NCI-H526 treated with DMSO at 0.1 percent for 48 hours (cell line): ENCODE measurements at regions not wholly inside any gene's neighbourhood (a gene's known extent, or its start where the extent isn't known, plus 50 kb on each side); places are given as distances from the start of the nearest gene placed in this dataset.

ENCODE experiments used
- DNase-seq: peaks from one replicate; lab custom pipeline; 2025; lab: John Stamatoyannopoulos, UW

DNA sequence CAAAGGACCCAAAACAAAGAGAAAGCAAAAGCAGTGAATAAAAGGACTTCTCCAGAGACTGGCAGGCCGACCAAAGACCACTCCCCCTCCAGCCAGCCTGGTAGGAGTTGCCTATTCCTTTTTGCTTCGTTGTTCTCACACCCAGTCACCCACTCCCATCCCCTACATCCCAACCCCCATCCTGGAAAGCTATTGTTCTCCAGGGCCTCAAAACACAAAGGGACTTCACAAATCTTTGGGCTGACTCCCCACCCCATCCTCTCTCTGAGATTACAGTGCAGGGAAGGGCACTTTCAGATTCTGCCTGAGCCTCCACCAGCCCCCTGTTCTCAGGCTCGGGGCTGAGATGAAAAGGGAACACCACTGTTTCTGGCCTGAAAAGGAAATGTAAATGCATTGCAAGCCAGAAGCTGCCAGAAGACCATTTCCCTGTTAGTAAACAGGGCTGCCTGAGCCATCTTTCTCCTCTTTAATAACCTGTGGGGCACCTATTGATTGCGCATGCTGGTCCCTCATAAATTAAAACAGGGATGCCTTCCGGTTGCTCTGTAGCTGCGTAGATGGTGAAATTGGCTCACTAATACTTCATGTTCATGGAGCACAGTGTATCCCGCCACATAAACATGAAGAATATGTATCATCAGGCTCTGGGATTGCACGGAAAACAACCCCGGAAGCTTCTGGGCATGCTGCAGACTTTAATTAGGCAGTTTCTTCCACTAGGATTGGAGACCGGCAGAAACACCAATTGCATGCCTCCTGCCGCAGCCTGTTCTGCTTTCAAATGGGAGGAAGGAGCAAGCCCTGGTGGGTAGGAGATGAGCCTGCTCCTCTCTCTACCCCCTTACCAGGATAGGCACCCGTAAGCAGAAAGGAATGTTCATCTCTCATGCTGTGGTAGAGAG is 130.3 kb upstream of the FUT8 start:
- no peak for DNase-seq

- no peak for DNase-seq
Observed at GRCh38 chr14:65282896-65283253, 129.7 kb upstream of the FUT8 start.

DNA sequence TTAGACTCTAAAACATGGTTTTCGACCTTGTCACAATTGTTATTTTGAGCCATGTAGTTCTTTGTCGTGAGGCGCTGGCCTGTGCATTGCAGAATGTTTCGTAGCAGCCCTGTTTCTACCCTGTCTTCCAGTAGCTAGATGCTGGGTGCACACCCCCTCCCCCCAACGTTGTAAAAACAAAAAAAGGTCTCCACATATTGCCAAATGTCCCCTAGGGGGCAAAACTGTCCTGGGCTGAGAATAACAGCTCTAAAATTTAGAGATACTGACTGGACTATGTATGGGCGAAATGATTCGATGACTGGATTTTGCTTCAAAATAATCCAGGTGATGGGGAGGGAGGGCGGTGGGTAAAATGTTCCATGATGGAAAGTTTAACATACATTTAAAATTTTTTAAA is 126.1 kb upstream of the FUT8 start:
- peak; percentile 1 for DNase-seq

- no peak for DNase-seq
Observed at GRCh38 chr14:65287264-65288131, 125.0 kb upstream of the FUT8 start.

- no peak for DNase-seq
Observed at GRCh38 chr14:65290830-65291229, 121.7 kb upstream of the FUT8 start.

GRCh38 chr14:65291531-65291930 is 121.0 kb upstream of the FUT8 start:
- DNase-seq: no peak

DNA sequence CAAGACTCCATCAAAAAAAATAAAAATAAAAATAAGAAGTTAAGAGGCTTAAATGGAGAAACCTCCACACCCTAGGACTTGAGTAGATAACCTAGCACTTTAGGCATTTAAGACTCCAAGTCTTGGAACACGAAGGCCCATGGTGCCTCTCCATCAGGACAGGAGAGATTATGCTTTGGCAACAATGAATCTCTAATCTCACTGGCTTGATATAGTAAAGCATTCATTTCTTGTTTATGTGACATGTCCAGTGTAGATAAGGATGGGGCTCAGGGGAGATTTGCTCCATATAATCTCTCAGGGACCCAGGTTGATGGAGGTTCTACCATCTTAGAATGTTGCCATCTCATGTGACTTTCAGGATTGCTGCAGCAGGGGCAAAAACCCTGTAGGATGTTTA is 117.7 kb upstream of the FUT8 start:
- no peak for DNase-seq

DNA sequence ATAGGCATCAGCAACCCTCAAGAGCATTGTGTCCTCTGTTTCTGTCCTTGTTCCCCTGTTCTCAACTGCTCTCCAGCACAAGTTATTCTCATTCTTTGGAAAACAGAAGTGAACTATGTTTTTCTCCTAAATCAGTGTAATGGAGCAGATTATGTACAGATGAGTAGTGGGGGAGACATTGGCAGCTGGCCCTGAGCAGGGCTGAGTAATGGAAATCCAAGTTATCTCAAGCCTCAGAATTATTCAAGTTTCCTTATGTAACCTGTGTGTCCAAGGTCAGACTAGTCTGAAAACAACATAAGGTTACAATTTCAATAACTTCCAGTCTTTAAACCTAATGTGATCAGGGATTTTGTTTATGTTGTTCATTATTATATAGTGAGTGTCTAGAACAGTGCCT is 116.1 kb upstream of the FUT8 start:
- no peak for DNase-seq

DNA sequence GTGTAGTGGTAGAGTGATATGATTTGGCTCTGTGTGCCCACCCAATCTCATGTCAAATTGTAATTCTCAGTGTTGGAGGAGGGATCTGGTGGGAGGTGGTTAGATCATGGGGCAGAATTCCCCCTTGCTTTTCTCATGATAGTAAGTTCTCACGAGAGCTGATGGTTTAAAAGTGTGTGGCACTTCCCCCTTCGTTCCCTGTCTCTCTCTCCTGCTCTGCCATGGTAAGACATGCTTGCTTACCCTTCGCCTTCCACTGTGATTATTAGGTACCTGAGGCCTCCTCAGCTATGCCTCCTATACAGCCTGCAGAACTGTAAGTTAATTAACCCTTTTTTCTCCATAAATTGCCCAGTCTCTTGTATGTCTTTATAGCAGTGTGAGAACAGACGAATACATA is 115.7 kb upstream of the FUT8 start:
- no peak for DNase-seq

DNA sequence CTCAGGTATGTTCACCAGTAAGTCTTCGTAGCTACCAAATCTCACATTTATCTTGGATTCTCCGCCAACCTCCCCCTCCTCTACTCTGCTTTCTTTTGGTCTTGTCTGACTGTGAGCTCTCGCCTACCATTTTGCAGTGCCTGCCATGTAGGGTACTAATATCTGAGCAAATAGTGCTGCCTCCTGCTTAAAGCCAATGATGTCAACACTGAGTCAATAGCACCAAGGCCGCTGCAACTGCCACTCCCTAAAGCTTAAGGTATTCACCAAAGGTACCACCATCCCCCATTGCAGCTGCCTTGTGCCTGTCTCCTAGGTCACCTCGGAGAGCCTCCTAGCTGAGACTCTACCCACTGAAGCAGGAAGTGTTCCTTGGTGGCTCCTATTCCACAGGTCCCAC is 114.8 kb upstream of the FUT8 start:
- no peak for DNase-seq

- no peak for DNase-seq
Observed at GRCh38 chr14:65299826-65300225, 112.7 kb upstream of the FUT8 start.

GRCh38 chr14:65301862-65302539 is 110.5 kb upstream of the FUT8 start:
- DNase-seq: peak; percentile 69

DNA sequence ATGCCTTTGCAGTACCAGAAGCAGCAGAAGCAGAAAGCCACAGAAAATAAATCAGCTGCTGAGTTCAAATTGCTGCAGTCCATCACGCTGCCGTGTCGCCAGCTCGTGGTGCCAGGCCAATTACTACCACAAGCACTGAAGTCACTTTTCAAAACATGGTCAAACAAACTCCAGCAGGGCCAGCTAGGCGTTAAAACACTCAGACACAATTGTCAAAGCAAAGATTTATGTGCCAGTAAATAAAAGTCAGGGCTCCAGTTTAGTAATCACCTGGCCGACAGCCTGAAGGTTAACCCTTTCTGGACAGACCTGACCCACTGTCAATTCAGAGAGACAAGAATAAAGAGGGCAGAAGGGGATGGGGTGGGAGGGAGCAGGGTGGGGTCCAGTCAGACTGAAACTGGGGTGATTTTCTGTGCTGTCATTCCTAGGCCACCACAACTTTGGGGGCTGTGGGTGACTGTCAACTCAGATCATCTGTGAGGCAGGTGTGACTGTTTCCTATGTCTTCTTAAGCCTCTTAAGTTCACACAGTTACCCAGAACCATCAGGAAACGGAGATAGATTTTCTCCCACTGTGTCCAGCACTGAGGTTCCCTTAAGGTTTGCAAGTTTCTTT is 109.8 kb upstream of the FUT8 start:
- DNase-seq: peak; percentile 65

GRCh38 chr14:65303190-65303898 is 109.2 kb upstream of the FUT8 start:
- peak; percentile 31 for DNase-seq

- DNase-seq: peak; percentile 27
Observed at GRCh38 chr14:65303899-65304222, 108.7 kb upstream of the FUT8 start.

- no peak for DNase-seq
Observed at GRCh38 chr14:65304239-65304638, 108.3 kb upstream of the FUT8 start.

DNA sequence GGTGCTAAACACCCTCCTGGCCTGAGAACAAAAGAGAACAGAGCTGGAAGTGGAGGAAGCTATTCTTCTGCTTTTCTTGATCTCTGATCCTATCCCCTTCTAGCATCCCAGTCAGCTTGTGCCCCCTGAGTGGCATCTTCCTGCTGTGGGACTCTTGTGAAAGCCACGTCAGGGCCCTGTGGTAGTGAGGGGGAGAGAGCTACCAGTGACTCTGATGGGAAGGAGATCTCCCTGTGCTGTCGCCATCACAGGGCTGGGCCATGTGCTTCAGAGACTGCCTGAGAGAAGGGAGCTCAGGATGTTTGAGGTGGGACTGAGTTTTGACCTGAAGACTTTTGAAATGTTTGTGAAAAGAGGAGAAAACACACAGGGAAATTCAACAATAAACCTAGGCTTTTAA is 107.6 kb upstream of the FUT8 start:
- peak; percentile 1 for DNase-seq

GRCh38 chr14:65308536-65308935 is 104.0 kb upstream of the FUT8 start:
- DNase-seq: no peak

DNA sequence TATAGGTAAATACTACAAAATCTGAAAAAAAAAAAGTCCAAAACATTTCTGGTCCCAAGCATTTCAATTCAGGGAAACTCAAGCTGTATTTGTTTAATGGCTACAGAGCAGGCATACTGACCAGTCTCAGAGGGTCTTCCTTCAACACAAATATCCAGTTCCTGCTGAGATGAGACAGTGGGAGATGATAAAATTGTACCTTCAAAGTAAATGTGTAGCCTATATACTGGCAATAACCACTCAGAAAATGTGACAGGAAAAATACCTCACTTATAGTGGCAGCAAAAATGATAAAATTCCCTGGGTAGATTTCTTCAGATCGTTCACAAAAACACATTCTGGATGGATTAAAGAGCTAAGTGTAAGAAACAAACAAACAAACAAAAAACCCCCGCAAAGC is 102.0 kb upstream of the FUT8 start:
- DNase-seq: no peak

GRCh38 chr14:65312859-65313258 is 99.7 kb upstream of the FUT8 start:
- no peak for DNase-seq

DNA sequence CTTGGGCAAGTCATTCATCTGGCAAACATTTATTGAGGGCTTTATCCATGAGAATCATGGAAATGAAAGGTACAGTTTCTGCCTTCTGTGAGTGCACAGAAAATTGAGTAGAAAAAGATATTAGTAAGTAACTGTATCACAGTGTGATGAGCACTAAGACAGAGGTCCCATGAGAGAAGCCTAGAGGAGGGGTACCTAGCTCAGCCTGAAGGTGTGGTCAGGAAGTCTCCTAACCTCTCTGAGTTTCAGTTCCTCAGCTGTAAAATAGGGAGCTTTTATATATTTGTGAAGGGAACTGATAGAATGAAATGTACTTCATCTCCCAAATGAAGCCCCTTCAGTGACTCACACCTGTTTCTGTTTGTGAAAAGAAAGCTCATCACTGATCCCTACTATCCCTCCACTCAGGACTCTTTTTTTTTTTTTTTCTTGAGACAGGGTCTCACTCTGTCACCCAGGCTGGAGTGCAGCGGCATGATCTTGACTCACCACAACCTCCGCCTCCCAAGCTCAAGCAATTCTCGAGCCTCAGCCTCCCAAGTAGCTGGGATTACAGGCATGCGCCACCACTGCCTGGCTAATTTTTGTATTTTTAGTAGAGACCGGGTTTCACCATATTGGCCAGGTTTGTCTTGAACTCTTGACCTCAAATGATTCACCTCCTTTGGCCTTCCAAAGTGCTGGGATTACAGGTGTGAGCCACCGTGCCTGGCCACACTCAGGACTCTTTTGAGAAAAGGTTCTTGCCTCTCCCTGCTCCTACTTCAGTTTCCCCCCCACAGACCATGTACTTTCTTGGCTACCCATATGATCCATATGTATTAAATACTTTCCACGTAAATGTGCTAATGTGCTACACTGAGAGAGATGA is 93.7 kb upstream of the FUT8 start:
- DNase-seq: no peak
